ENCODE measurements at regions not wholly inside any gene's neighbourhood (a gene's known extent, or its start where the extent isn't known, plus 50 kb on each side); places are given as distances from the start of the nearest gene placed in this dataset.

DNA sequence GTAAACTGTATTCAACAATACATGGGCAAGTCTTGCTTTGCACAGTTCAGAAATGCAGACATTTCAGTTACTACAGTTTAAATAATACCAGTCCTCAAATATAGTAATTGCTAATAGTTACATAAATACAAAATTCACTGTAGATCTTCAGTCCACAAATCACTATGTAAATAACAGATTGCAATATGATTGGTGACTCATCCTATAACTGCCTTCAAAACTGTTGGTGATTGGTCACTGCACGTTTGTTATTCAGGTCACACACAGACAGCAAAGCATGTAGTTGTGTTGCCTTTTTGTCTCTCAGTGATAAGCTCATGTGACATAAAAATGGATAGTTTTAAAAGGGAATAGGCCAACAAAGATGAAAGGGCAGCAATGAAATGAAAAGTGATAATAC is 186.5 kb upstream of the CTTNBP2NL start:
- DNase-seq, result no peak
- TF ChIP-seq, protein P1, sequence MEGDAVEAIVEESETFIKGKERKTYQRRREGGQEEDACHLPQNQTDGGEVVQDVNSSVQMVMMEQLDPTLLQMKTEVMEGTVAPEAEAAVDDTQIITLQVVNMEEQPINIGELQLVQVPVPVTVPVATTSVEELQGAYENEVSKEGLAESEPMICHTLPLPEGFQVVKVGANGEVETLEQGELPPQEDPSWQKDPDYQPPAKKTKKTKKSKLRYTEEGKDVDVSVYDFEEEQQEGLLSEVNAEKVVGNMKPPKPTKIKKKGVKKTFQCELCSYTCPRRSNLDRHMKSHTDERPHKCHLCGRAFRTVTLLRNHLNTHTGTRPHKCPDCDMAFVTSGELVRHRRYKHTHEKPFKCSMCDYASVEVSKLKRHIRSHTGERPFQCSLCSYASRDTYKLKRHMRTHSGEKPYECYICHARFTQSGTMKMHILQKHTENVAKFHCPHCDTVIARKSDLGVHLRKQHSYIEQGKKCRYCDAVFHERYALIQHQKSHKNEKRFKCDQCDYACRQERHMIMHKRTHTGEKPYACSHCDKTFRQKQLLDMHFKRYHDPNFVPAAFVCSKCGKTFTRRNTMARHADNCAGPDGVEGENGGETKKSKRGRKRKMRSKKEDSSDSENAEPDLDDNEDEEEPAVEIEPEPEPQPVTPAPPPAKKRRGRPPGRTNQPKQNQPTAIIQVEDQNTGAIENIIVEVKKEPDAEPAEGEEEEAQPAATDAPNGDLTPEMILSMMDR (IDR thresholded peaks at IDR 0.05), result no peak
- Mint-ChIP-seq H3K4me3 (no peak overlapping the region), H3K27ac (no peak overlapping the region), H3K36me3 (ENCODE audit: low read depth) (no peaks in the 10 kb centered on the region), H3K4me1 (ENCODE audit: low read depth) (no peaks in the 10 kb centered on the region), H3K9me3 (no peaks in the 10 kb centered on the region), H3K27me3 (ENCODE audit: insufficient read depth) (peaks cover 11% of the 10 kb centered on the region)

DNA sequence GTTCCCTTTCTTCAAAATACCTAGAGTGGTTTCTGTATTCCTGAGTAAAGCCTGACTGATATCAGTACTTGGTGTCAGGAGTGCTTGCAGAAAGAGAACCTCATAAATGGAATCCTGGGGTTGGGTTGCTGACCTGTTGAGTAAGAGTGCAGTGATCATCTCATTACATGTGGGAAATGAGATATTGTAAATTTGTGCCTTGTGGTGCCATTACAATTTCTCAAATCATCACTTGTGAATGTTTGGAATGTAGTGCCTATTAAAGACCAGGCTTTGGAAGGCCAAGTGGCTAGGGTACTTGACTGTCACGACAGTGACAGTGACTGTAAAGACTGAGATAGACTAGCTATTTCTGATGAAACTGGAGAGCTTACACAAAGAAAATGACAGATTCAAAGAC is 176.7 kb upstream of the CTTNBP2NL start:
- TF ChIP-seq, protein P1 (IDR thresholded peaks at IDR 0.05), result no peak
- Mint-ChIP-seq H3K9me3 (peaks cover 6% of the 10 kb centered on the region; the same call in 1 of the 2 replicates), H3K27me3 (ENCODE audit: insufficient read depth) (peaks cover 3% of the 10 kb centered on the region), H3K27ac (no peak overlapping the region), H3K36me3 (ENCODE audit: low read depth) (no peaks in the 10 kb centered on the region), H3K4me1 (ENCODE audit: low read depth) (no peaks in the 10 kb centered on the region), H3K4me3 (no peak overlapping the region)
- DNase-seq, result no peak

DNA sequence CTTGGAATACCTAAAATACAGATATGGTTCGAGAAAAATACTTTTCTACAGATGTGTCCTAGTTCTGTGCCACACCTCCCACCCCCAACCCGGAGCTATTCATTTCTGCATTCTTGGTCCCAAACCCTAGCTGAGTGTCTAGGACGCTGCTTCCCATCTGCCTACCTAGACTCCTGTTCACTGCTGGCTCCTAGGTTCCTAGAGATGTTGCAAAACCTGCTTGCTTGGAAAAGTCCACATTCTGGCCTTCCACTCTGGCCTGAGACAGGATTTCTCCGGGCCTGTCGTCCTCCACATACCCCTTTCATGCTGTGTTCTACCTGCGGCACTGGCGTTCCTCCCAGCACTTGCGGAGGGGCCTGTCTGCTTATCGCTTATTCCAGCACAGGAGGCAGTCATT is 165.8 kb upstream of the CTTNBP2NL start:
- no peaks in the 10 kb centered on the region for H3K4me1 Mint-ChIP-seq (ENCODE audit: low read depth)
- TF ChIP-seq, protein P1 (IDR thresholded peaks at IDR 0.05), result no peak
- H3K27ac Mint-ChIP-seq, result no peak overlapping the region
- no peak for DNase-seq
- no peaks in the 10 kb centered on the region for H3K36me3 Mint-ChIP-seq (ENCODE audit: low read depth)
- no peaks in the 10 kb centered on the region for H3K9me3 Mint-ChIP-seq
- H3K27me3 Mint-ChIP-seq (ENCODE audit: insufficient read depth), result peaks cover 4% of the 10 kb centered on the region
- H3K4me3 Mint-ChIP-seq, result no peak overlapping the region

DNA sequence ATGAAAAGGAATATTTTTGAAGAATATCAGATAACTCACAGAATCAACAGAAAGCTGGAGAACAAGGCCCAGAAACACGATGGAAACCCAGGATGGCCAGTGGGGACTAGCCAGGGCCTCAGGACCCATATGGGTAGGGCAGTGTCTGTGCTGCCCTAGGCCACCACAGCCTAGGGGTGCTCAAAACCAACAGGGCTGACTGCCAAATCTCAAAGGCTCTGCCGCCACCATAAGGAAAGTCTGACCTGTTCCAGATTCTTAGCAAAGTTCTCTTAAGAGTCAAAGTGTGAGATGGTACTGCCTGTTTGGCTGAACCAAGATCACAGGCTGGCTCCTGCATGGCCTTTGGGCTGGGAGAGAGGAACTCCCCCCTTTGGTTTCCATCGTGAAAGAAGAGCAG is 164.7 kb upstream of the CTTNBP2NL start:
- DNase-seq, result no peak
- Mint-ChIP-seq H3K27me3 (ENCODE audit: insufficient read depth) (peaks cover 4% of the 10 kb centered on the region), H3K36me3 (ENCODE audit: low read depth) (no peaks in the 10 kb centered on the region), H3K9me3 (no peaks in the 10 kb centered on the region), H3K4me1 (ENCODE audit: low read depth) (no peaks in the 10 kb centered on the region), H3K27ac (no peak overlapping the region), H3K4me3 (no peak overlapping the region)
- TF ChIP-seq, protein P1 (IDR thresholded peaks at IDR 0.05), result no peak

DNA sequence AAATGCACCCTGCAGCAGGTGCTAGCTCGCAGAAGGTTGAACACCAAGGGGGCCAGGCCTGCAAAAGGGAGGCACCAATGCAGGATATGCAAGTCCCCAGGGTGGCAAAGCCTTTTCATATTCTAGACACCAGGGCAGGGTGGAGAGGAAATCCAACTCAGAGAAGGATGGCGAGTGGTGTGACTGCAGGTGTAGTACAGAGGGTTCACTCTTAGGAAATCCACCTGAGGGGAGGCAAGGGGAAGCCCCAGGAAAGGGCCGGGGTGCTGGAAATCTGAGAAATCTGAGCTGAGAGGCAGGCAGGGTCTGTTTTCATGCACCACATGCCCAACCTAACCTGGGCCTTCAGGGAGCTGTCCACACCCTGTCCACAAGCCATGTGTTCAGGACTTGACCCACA is 163.2 kb upstream of the CTTNBP2NL start:
- no peak for DNase-seq
- peaks cover 4% of the 10 kb centered on the region for H3K27me3 Mint-ChIP-seq (ENCODE audit: insufficient read depth)
- no peak overlapping the region for H3K4me3 Mint-ChIP-seq
- H3K9me3 Mint-ChIP-seq, result no peaks in the 10 kb centered on the region
- TF ChIP-seq, protein P1 (IDR thresholded peaks at IDR 0.05), result no peak
- no peaks in the 10 kb centered on the region for H3K4me1 Mint-ChIP-seq (ENCODE audit: low read depth)
- H3K27ac Mint-ChIP-seq, result no peak overlapping the region
- H3K36me3 Mint-ChIP-seq (ENCODE audit: low read depth), result no peaks in the 10 kb centered on the region

DNA sequence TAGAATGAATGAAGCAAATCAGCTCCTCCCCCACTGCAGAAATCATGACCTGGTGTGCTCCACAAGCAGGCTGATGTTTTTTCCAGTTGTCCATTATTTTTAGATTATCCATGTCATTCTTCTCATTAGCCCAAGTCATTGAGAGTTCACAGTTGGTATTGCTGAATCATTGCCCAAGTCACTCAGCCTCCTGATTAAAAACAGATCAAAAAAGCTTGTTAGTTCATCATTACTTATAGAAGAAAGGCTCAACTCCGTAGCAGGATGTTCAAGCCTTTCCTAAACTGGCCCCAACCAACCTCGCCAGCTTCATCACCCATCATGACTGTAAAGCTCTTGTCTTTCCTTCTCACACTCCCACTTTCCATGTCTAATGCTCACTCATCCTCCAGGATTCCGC is 161.3 kb upstream of the CTTNBP2NL start:
- peaks cover 8% of the 10 kb centered on the region for H3K27me3 Mint-ChIP-seq (ENCODE audit: insufficient read depth)
- H3K36me3 Mint-ChIP-seq (ENCODE audit: low read depth), result no peaks in the 10 kb centered on the region

More for the DNA sequence above, 161.3 kb upstream of the CTTNBP2NL start:
- H3K27ac Mint-ChIP-seq, result no peak overlapping the region
- no peak overlapping the region for H3K4me3 Mint-ChIP-seq
- no peak for DNase-seq
- no peaks in the 10 kb centered on the region for H3K9me3 Mint-ChIP-seq
- TF ChIP-seq, protein P1 (IDR thresholded peaks at IDR 0.05), result no peak
- peaks cover 6% of the 10 kb centered on the region for H3K4me1 Mint-ChIP-seq (ENCODE audit: low read depth)

All from HFFc6 (cell line).